ENCODE measurements at regions not wholly inside any gene's neighbourhood (a gene's known extent, or its start where the extent isn't known, plus 50 kb on each side); places are given as distances from the start of the nearest gene placed in this dataset.

DNA sequence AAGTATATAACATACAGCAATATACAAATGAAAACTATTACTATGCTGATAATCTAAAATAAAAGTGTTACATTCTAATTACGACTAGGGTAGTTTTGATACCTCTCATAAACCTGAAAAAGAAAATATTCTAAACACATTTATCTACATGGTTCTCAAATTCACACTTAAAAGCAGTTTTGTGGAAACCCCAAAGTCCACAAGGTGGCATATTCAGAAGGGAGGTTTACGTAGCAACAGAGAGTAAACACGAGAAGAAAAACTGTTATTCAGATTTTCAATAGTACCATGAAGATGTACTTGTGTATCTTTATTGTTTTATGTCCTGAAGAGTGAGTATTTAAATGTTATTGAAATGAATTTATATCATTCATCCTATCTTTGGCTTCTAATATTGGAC lies 275.9 kb upstream of the KLHL1 start:
- TF ChIP-seq EZH2 (IDR thresholded peaks at IDR 0.05; ENCODE audit: low read depth), result no peak
- TF ChIP-seq, protein P1, sequence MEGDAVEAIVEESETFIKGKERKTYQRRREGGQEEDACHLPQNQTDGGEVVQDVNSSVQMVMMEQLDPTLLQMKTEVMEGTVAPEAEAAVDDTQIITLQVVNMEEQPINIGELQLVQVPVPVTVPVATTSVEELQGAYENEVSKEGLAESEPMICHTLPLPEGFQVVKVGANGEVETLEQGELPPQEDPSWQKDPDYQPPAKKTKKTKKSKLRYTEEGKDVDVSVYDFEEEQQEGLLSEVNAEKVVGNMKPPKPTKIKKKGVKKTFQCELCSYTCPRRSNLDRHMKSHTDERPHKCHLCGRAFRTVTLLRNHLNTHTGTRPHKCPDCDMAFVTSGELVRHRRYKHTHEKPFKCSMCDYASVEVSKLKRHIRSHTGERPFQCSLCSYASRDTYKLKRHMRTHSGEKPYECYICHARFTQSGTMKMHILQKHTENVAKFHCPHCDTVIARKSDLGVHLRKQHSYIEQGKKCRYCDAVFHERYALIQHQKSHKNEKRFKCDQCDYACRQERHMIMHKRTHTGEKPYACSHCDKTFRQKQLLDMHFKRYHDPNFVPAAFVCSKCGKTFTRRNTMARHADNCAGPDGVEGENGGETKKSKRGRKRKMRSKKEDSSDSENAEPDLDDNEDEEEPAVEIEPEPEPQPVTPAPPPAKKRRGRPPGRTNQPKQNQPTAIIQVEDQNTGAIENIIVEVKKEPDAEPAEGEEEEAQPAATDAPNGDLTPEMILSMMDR (conservative IDR thresholded peaks at IDR 0.05), result no peak

All from PC-9 (cell line).